Heart right ventricle (tissue), 16 donors: ENCODE measurements at regions not wholly inside any gene's neighbourhood (a gene's known extent, or its start where the extent isn't known, plus 50 kb on each side); places are given as distances from the start of the nearest gene placed in this dataset.

Experiments
- ATAC-seq, 8 donors: fragments of 200-7000 bp; cut with Tn5 transposase; one replicate each; pipeline ENCODE4 v1.9.1; 2020; ENCODE audit warnings: mild to moderate bottlenecking in 8 of 8, moderate library complexity in 8 of 8, moderate number of reproducible peaks in 1 of 8
- DNase-seq, 2 donors: peaks; one replicate each; pipeline ENCODE4 v3.0.0-alpha.2; 2020
- H3K27ac ChIP-seq, 10 donors: fragments of 200-600 bp; sonication (generic) in 2 of 10; one replicate each; pipeline versions ENCODE4 v1.5.0 to v1.8.0; 2020 to 2022; ENCODE audit warnings: mild to moderate bottlenecking in 3 of 10
- H3K27me3 ChIP-seq, 7 donors: fragments of 200-600 bp; one replicate each; pipeline ENCODE4 v1.8.0; 2021 to 2022; ENCODE audit warnings: mild to moderate bottlenecking in 2 of 7
- H3K36me3 ChIP-seq, 9 donors: fragments of 200-600 bp; sonication (generic) in 1 of 9; one replicate each; pipeline versions ENCODE4 v1.5.0 to v1.8.0; 2020 to 2022; ENCODE audit warnings: mild to moderate bottlenecking in 2 of 9
- H3K4me1 ChIP-seq, 9 donors: fragments of 200-600 bp; sonication (generic) in 1 of 9; one replicate each; pipeline versions ENCODE4 v1.5.0 to v1.8.0; 2020 to 2022; ENCODE audit warnings: mild to moderate bottlenecking in 4 of 9
- H3K4me3 ChIP-seq, 10 donors: fragments of 200-600 bp; sonication (generic) in 2 of 10; one replicate each; pipeline versions ENCODE4 v1.5.0 to v1.8.0; 2020 to 2022; ENCODE audit warnings: mild to moderate bottlenecking in 7 of 10, moderate library complexity in 2 of 10
- H3K9me3 ChIP-seq, 11 donors: fragments of 200-600 bp in 10 of 11; sonication (generic) in 2 of 11; one replicate each; pipeline versions ENCODE4 v1.5.0 to v1.8.0; 2013 to 2022; ENCODE audit warnings: mild to moderate bottlenecking in 2 of 11, control low read depth in 1 of 11, moderate library complexity in 1 of 11
- CTCF ChIP-seq, 9 donors: fragments of 200-600 bp; sonication (generic) in 2 of 9; IDR thresholded peaks; one replicate each; pipeline versions ENCODE4 v1.5.0 to v1.8.0; 2021 to 2022; ENCODE audit warnings: antibody characterized with exemption in 9 of 9, mild to moderate bottlenecking in 5 of 9, moderate library complexity in 1 of 9
- WGBS, 2 donors: extraction: QIAGEN DNeasy Blood & Tissue Kit; methylation state at CpG; one replicate each; pipeline ENCODE4 v1.1.7; 2013; ENCODE audit warnings: inconsistent platforms in 1 of 2; 5-methylcytosine and 5-hydroxymethylcytosine counted together
- intact Hi-C, 10 donors: fragments of 100-400 bp; cut with DNase I; formaldehyde crosslinking; loops; one replicate each; pipeline versions ENCODE4 v1.11.1 to v1.14.2; 2022
- donor health status: Arrhythmogenic right ventricular cardiomyopathy.
- donor health status: ischemic (EF 13 %, LVEDD 7.1; RV severe dilation, severe dysfunction).
- donor health status: healthy with polysubstance abuse.
- donor health status: DM: no; HTN: yes; CAD: no.
- donor health status: DM: no; HTN: no; CAD: no.
- donor health status: ischemic (EF 25% LVEDD 6.9; RV normal size, moderate dysfunction).
- donor health status: ischemic (EF 25% LVEDD 5.7; RV mildly dilated, moderate dysfunction).
- donor health status: healthy.
- donor health status: DM: yes; HTN: yes; CAD: no.
- donor health status: Ischemic cardiomyopathy.
- donor health status: ischemic (EF 35%, LVEDD 5.7; RV mildly dilated, moderate dysfunction).
- donor health status: nonischemic (EF 11% LVEDD 7.7; RV severe dilation, severe dysfunction).
- donor health status: DM: yes; HTN: yes; CAD: no.
- donor health status: PGD.
- donor health status: ischemic (EF 29% LVEDD 5.4; RV normal size, mild dysfunction).
- donor health status: nonischemic (EF 23%, LVEDD 6.1; RV moderate dilation, normal function).

GRCh38 chr15:63452552-63453136, 51.7 kb upstream of the USP3 start:
- no peak overlapping the region for H3K27ac ChIP-seq
- H3K9me3 ChIP-seq: no peaks in the 10 kb centered on the region
- peaks cover 0 to 33% (median 0%) of the 10 kb centered on the region in 9 donors for H3K4me1 ChIP-seq
- intact Hi-C loops: no loop called here
- DNase-seq: no peak
- TF ChIP-seq CTCF (IDR thresholded peaks at IDR 0.05): no peak
- 90 to 95% methylated on average over 6 of the region's 6 CpGs for WGBS, 2 donors
- no peak for ATAC-seq
- no peak overlapping the region for H3K4me3 ChIP-seq
- no peaks in the 10 kb centered on the region for H3K27me3 ChIP-seq
- H3K36me3 ChIP-seq: no peaks in the 10 kb centered on the region

GRCh38 chr15:63453186-63453905, 51.0 kb upstream of the USP3 start:
- peaks cover 0 to 27% (median 0%) of the 10 kb centered on the region in 9 donors for H3K4me1 ChIP-seq
- no peak overlapping the region for H3K4me3 ChIP-seq
- peaks cover 0 to 2% (median 0%) of the 10 kb centered on the region in 11 donors for H3K9me3 ChIP-seq
- H3K27me3 ChIP-seq: no peaks in the 10 kb centered on the region
- WGBS, 2 donors: 86 to 92% methylated on average over 4 of the region's 4 CpGs
- no peak for TF ChIP-seq CTCF (IDR thresholded peaks at IDR 0.05)
- ATAC-seq (no peak), DNase-seq (no peak)
- no peaks in the 10 kb centered on the region for H3K36me3 ChIP-seq
- no peak overlapping the region for H3K27ac ChIP-seq
- intact Hi-C loops: no loop called here

- intact Hi-C loops: no loop called here
- Histone ChIP-seq H3K27me3 (no peaks in the 10 kb centered on the region), H3K4me1 (peaks cover 0 to 15% (median 0%) of the 10 kb centered on the region in 9 donors), H3K9me3 (peaks cover 0 to 5% (median 0%) of the 10 kb centered on the region in 11 donors), H3K36me3 (no peaks in the 10 kb centered on the region), H3K4me3 (no peak overlapping the region), H3K27ac (no peak overlapping the region)
- DNase-seq (no peak), ATAC-seq (no peak)
- 80 to 82% methylated on average over 4 of the region's 4 CpGs for WGBS, 2 donors
- no peak for TF ChIP-seq CTCF (IDR thresholded peaks at IDR 0.05)
Observed at GRCh38 chr15:63454503-63455211, 49.7 kb upstream of the USP3 start.
